ENCODE measurements at regions not wholly inside any gene's neighbourhood (a gene's known extent, or its start where the extent isn't known, plus 50 kb on each side); places are given as distances from the start of the nearest gene placed in this dataset.

DNA sequence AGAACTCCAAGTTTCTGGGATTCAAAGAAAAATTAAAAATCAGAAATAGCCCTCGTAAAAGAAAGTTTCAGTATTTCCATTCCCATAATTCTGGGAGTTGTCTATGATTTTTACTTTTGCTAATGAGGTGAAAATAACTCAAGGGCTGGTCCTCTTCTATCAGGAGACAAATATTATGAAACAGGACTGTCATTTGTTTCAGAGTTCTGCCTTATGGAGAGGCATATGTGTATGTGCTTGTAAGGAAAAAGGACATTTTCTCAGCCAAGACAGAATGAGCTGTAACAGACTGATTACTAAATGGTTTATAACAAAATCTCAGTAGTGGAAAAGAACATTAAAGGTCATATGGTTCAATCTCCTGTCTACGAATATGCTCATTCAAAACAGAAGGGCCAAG, 59.0 kb upstream of the TAB3 start:
- TF ChIP-seq, protein P1, sequence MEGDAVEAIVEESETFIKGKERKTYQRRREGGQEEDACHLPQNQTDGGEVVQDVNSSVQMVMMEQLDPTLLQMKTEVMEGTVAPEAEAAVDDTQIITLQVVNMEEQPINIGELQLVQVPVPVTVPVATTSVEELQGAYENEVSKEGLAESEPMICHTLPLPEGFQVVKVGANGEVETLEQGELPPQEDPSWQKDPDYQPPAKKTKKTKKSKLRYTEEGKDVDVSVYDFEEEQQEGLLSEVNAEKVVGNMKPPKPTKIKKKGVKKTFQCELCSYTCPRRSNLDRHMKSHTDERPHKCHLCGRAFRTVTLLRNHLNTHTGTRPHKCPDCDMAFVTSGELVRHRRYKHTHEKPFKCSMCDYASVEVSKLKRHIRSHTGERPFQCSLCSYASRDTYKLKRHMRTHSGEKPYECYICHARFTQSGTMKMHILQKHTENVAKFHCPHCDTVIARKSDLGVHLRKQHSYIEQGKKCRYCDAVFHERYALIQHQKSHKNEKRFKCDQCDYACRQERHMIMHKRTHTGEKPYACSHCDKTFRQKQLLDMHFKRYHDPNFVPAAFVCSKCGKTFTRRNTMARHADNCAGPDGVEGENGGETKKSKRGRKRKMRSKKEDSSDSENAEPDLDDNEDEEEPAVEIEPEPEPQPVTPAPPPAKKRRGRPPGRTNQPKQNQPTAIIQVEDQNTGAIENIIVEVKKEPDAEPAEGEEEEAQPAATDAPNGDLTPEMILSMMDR (IDR thresholded peaks at IDR 0.05 in 4 of 5, conservative IDR thresholded peaks at IDR 0.05 in 1 of 5): no peak
- no peak for TF ChIP-seq POLR2A (IDR thresholded peaks at IDR 0.05)
